GM21526 (cell line): ENCODE measurements at regions not wholly inside any gene's neighbourhood (a gene's known extent, or its start where the extent isn't known, plus 50 kb on each side); places are given as distances from the start of the nearest gene placed in this dataset.
"Not testable (repeated sequence)": the region's sequence is repeated elsewhere in the genome, so short reads cannot be mapped to it uniquely, and the experiment has no call there.

Source experiments
- ATAC-seq: cut with Tn5 transposase; IDR thresholded peaks from one replicate; pipeline ENCODE4 v1.9.1; 2021; ENCODE audit warnings: moderate library complexity; ENCODE audit not compliant: unreplicated experiment, low FRiP score

- ATAC-seq = no peak
These were observed 79.7 kb upstream of the SFSWAP start for GRCh38 chr12:131631230-131631629.

- not testable (repeated sequence) for ATAC-seq
These were observed 78.8 kb upstream of the SFSWAP start for GRCh38 chr12:131631889-131632651.

- not testable (repeated sequence) for ATAC-seq
These were observed 78.3 kb upstream of the SFSWAP start for GRCh38 chr12:131632652-131633023.

- ATAC-seq = not testable (repeated sequence)
These were observed 77.3 kb upstream of the SFSWAP start for GRCh38 chr12:131633610-131634009.

- ATAC-seq = no peak
These were observed 76.9 kb upstream of the SFSWAP start for GRCh38 chr12:131634037-131634436.

GRCh38 chr12:131635012-131635411 lies 75.9 kb upstream of the SFSWAP start:
- not testable (repeated sequence) for ATAC-seq

- ATAC-seq = no peak
These were observed 75.3 kb upstream of the SFSWAP start for GRCh38 chr12:131635491-131636122.

GRCh38 chr12:131636266-131636665 lies 74.6 kb upstream of the SFSWAP start:
- ATAC-seq = no peak

GRCh38 chr12:131636940-131637750 lies 73.7 kb upstream of the SFSWAP start:
- ATAC-seq = no peak

- ATAC-seq = no peak
These were observed 72.9 kb upstream of the SFSWAP start for GRCh38 chr12:131637986-131638385.

GRCh38 chr12:131639270-131639940 lies 71.5 kb upstream of the SFSWAP start:
- ATAC-seq = no peak

GRCh38 chr12:131640525-131640924 lies 70.4 kb upstream of the SFSWAP start:
- no peak for ATAC-seq

GRCh38 chr12:131641315-131641714 lies 69.6 kb upstream of the SFSWAP start:
- no peak for ATAC-seq

- ATAC-seq = no peak
These were observed 68.8 kb upstream of the SFSWAP start for GRCh38 chr12:131642101-131642540.

- no peak for ATAC-seq
These were observed 68.1 kb upstream of the SFSWAP start for GRCh38 chr12:131642771-131643170.

GRCh38 chr12:131643631-131644452 lies 67.0 kb upstream of the SFSWAP start:
- ATAC-seq = no peak

GRCh38 chr12:131644481-131644880 lies 66.4 kb upstream of the SFSWAP start:
- ATAC-seq = no peak

- not testable (repeated sequence) for ATAC-seq
These were observed 66.0 kb upstream of the SFSWAP start for GRCh38 chr12:131644917-131645316.

GRCh38 chr12:131645557-131645956 lies 65.3 kb upstream of the SFSWAP start:
- not testable (repeated sequence) for ATAC-seq

GRCh38 chr12:131646444-131646843 lies 64.4 kb upstream of the SFSWAP start:
- not testable (repeated sequence) for ATAC-seq
